Ishikawa (cell line): ENCODE measurements at regions not wholly inside any gene's neighbourhood (a gene's known extent, or its start where the extent isn't known, plus 50 kb on each side); places are given as distances from the start of the nearest gene placed in this dataset.

Experiments used
- CEBPB ChIP-seq: IDR thresholded peaks from 2 replicates; pipeline ENCODE4 v1.6.1; 2012
- CREB1 ChIP-seq: IDR thresholded peaks from 2 replicates; pipeline ENCODE4 v1.6.1; 2012; ENCODE audit warnings: low read depth
- EGR1 ChIP-seq: IDR thresholded peaks from 2 replicates; pipeline ENCODE4 v1.6.1; 2012
- EP300 ChIP-seq: IDR thresholded peaks from 2 replicates; pipeline ENCODE4 v1.6.1; 2012; ENCODE audit warnings: borderline replicate concordance
- FOXM1 ChIP-seq: IDR thresholded peaks from 2 replicates; pipeline ENCODE4 v1.6.1; 2012; ENCODE audit warnings: low read depth, borderline replicate concordance
- MAX ChIP-seq: IDR thresholded peaks from 2 replicates; pipeline ENCODE4 v1.6.1; 2012
- NFIC ChIP-seq: IDR thresholded peaks from 2 replicates; pipeline ENCODE4 v1.6.1; 2012
- RAD21 ChIP-seq: IDR thresholded peaks from 2 replicates; pipeline ENCODE4 v1.6.1; 2012; ENCODE audit warnings: low read depth
- REST ChIP-seq: IDR thresholded peaks from 2 replicates; pipeline ENCODE4 v1.6.1; 2012; ENCODE audit warnings: low read depth, mild to moderate bottlenecking
- TAF1 ChIP-seq: IDR thresholded peaks from 2 replicates; pipeline ENCODE4 v1.6.1; 2012; ENCODE audit warnings: low read depth, mild to moderate bottlenecking
- TCF12 ChIP-seq: IDR thresholded peaks from 2 replicates; pipeline ENCODE4 v1.6.1; 2012; ENCODE audit warnings: low read depth
- TEAD4 ChIP-seq: IDR thresholded peaks from 2 replicates; pipeline ENCODE4 v1.6.1; 2012
- USF1 ChIP-seq: IDR thresholded peaks from 2 replicates; pipeline ENCODE4 v1.6.1; 2012
- YY1 ChIP-seq: IDR thresholded peaks from 2 replicates; pipeline ENCODE4 v1.6.1; 2012; ENCODE audit warnings: low read depth
- ZBTB7A ChIP-seq: IDR thresholded peaks from 2 replicates; pipeline ENCODE4 v1.6.1; 2012; ENCODE audit warnings: low read depth

GRCh38 chr4:183763990-183764754 is 105.1 kb downstream of the TRAPPC11 start:
- TF ChIP-seq TCF12: no peak
- TF ChIP-seq MAX: no peak; the same call in 1 of the 2 replicates
- TF ChIP-seq FOXM1: no peak
- TF ChIP-seq NFIC: no peak
- TF ChIP-seq TAF1: no peak
- no peak for TF ChIP-seq YY1
- no peak for TF ChIP-seq CREB1
- TF ChIP-seq EGR1: no peak
- TF ChIP-seq EP300: no peak
- no peak for TF ChIP-seq REST
- TF ChIP-seq RAD21: no peak
- no peak for TF ChIP-seq CEBPB
- no peak for TF ChIP-seq ZBTB7A
- TF ChIP-seq TEAD4: no peak
- no peak for TF ChIP-seq USF1

- TF ChIP-seq ZBTB7A (peak; percentile 62; the same call in 1 of the 2 replicates), CEBPB (no peak), TCF12 (peak; percentile 86), EGR1 (no peak), USF1 (peak; percentile 48), EP300 (peak; percentile 80; the same call in 1 of the 2 replicates), MAX (peak; percentile 59; the same call in 1 of the 2 replicates), NFIC (peak; percentile 63; the same call in 1 of the 2 replicates), REST (no peak), FOXM1 (peak; percentile 45; the same call in 1 of the 2 replicates), TEAD4 (peak; percentile 74), TAF1 (no peak), RAD21 (peak; percentile 18; the same call in 1 of the 2 replicates), CREB1 (no peak), YY1 (0 out of 2 replicates have a peak, but pooled peaks have one; percentile 27)
Measured at GRCh38 chr4:183765251-183765911, 106.3 kb downstream of the TRAPPC11 start.

GRCh38 chr4:183766140-183766539 is 107.0 kb downstream of the TRAPPC11 start:
- TF ChIP-seq YY1 (no peak), MAX (0 out of 2 replicates have a peak, but pooled peaks have one; percentile 27)

GRCh38 chr4:183770906-183771305 is 111.8 kb downstream of the TRAPPC11 start:
- TF ChIP-seq CREB1 (no peak), EP300 (no peak), NFIC (no peak)

GRCh38 chr4:183772361-183772760 is 113.3 kb downstream of the TRAPPC11 start:
- no peak for TF ChIP-seq MAX
- no peak for TF ChIP-seq REST
- TF ChIP-seq TAF1: no peak
- TF ChIP-seq FOXM1: no peak
- TF ChIP-seq ZBTB7A: no peak
